HG03039 (cell line): ENCODE measurements at regions not wholly inside any gene's neighbourhood (a gene's known extent, or its start where the extent isn't known, plus 50 kb on each side); places are given as distances from the start of the nearest gene placed in this dataset.
"Not testable (repeated sequence)": the region's sequence is repeated elsewhere in the genome, so short reads cannot be mapped to it uniquely, and the experiment has no call there.

Source experiments
- ATAC-seq: cut with Tn5 transposase; IDR thresholded peaks from one replicate; pipeline ENCODE4 v1.9.1; 2021; ENCODE audit warnings: mild to moderate bottlenecking, moderate library complexity; ENCODE audit not compliant: unreplicated experiment

DNA sequence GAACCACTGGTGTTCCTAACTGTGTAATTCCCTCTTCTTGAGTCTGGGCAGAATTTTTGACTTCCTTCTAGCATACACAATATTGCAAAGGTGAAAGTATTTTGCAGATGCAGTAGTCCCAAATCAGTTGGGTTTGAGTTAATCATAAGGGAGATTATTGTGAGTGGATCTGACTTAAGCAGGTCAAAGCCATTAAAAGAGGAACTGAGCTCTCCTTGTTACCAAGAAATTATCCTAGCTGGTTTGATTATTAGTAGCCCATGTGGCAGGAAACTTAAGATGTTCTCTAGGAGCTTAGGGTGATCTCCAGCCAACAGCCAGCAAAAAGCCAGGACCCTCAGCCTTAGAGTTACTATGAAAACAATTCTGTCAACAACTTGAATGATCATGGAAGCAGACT is 221.8 kb downstream of the RPIA start:
- ATAC-seq, result no peak

DNA sequence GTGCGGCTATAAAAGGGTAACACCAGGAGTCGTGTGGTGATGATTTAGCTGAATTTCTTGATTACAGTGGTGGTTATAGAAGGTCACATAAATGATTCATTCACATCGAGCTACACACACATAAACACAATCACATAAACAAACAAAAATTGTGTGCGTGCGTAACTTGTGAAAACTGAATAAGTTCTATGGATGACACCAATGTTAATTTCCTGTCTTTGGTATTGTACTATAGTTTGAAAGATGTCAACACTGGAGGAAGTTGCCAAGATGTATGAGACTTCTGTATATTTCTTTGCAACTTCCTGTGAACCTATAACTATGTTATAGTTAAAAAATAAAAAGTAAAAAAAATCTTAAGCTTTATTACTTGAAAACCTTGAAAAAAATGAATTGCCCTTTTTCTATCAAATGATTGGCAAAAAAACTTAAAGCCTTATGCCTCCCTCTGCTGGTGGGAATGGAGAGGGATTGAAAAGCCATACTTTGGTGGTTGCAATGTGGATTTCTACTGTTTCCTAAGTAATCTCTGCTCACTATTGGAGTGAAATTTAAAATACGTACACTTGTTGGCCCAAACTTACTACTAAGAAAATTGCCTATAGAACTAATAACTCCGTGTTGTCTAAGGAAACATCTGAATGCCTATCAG is 227.7 kb downstream of the RPIA start:
- ATAC-seq, result no peak

DNA sequence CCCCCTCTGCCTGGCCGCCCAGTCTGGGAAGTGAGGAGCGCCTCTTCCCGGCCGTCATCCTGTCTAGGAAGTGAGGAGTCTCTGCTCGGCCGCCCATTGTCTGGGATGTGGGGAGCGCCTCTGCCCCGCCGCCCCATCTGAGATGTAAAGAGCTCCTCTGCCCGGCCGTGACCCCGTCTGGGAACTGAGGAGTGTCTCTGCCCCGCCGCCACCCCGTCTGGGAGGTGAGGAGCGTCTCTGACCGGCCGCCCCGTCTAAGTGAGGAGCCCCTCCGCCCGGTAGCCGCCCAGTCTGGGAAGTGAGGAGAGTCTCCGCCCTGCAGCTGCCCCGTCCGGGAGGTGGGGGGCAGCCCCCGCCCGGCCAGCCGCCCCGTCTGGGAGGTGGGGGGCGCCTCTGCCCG is 228.9 kb downstream of the RPIA start:
- ATAC-seq, result not testable (repeated sequence)

DNA sequence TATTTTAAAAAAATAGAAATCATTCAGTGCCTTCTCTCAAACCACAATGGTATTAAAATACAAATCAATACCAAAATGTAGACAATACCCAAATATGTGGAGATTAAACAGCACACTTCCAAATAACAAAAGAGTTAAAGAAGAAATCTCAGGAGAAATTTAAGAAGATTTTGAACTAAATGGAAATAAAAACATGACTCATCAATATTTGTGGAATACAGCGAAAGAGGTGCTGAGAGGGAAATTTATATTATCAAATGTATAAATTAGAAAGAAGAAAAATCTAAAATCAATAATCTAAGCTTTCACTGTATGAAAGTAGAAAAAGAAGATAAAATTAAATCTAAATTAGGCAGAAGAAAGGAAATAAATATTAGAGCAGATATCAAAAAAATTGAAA is 233.1 kb downstream of the RPIA start:
- no peak for ATAC-seq

DNA sequence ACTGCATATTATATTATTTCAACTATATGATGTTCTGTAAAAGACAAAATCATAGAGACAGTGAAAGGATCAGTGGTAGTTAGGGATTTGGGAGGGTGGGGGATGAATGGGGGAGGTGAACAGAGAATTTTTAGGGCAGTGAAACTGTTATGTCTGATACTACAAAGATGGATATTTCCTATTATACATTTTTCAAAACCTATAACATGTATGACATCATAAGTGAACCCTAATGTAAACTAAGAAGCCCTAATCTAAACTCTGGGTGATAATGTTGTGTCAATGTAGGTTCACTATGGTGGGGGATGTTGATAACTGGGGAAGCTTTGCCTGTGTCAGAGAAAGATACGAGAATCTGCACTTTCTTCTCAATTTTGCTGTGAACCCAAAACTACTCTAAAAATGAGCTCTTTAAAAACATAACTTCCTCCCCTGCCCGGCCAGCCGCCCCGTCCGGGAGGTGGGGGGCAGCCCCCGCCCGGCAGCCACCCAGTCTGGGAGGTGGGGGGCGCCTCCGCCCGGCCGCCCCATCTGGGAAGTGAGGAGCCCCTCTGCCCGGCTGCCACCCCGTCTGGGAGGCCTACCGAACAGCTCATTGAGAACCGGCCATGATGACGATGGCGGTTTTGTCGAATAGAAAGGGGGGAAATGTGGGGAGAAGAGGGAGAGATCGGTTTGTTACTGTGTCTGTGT is 234.4 kb downstream of the RPIA start:
- ATAC-seq, result no peak

DNA sequence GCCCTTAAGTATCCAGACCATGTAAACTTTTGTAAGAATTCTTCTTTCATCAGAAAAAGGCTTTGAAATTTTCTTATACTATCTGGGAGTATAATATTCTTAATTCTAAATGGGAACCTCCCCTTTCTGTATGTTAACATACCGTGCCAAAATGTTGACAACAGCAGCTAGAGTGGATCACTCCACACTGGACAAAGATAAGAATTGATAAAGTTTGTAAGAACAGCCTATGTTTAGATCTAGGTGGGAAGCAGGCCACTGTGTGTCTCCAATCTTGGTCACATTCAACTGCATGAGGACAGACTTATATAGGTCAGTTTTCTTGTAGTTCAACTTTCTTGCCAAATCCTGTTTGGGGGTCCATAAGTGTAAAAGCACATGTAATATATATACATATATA is 235.7 kb downstream of the RPIA start:
- no peak for ATAC-seq

DNA sequence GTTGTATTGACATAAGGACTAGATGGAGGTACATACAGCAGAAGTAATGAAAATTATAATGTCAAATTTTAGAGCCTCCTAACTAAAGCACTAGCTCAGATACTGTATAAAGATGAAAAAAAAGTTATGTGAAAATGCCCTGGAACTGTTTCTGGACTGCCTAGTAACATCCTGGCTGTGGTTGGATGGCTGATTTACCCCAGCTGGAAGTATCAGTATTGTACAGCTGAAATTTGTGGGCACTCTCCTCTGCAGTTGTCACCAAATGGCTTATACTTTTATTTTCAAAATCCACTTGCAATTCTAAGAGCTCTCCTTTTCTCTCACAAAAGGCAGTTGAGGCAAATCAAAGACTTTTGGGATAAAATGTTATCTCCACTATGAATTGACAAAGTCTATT is 239.2 kb downstream of the RPIA start:
- ATAC-seq, result no peak

DNA sequence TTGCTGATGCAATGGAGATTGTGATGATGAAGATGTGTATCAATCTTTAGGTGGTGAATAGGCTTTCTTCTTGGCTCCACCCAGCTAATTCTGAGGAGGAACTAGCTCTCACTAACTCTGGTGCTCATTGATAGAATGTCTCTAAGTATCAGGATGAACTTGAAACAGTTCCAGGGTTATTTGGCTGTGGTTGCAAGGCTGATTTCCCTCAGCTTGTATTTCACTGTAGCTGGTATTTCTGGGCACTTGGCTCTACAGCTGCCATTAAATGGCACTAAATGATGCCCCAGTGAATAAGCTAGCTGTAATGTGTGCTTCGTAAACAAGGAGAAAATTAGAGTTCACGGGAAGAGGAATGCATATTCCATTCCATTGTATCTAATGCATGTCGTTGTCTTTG is 241.2 kb downstream of the RPIA start:
- ATAC-seq, result no peak

DNA sequence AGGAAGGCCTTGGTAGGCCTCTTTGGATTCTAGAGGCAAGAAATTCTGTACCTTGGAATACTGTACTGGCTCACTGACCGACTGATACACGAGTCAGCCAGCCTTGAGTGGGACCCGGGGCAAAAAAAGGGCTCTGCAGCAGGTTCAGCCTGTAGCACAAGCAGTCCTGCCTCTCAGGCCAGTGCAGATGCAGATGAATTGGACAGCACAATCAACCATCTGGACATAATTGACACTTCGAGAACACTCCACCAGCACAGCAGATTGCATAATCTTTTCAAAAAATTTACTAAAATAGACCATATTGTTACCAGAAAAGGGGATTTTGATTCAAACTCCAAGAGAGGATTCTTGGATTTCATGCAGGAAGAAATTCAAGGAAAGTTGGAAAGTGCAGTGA is 241.6 kb downstream of the RPIA start:
- ATAC-seq, result no peak

DNA sequence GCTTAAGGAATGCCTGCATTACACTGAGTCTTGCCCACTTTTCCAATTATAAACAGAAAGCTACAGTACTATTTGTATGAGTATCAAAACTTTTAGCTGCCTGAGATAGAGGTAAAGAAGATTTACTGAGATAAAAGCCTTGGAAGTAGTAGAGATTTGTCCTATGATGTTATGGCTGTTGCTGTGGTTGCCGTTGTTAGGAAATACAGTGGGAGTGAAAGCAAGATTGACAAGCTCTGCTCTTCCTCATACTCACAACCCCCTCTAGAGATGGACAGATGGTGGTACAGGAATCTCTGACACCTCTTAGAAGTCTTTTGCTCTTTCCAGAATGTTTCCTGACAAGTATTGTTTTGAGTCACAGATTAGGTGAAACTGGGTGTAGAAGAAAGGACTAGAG is 242.5 kb downstream of the RPIA start:
- no peak for ATAC-seq

DNA sequence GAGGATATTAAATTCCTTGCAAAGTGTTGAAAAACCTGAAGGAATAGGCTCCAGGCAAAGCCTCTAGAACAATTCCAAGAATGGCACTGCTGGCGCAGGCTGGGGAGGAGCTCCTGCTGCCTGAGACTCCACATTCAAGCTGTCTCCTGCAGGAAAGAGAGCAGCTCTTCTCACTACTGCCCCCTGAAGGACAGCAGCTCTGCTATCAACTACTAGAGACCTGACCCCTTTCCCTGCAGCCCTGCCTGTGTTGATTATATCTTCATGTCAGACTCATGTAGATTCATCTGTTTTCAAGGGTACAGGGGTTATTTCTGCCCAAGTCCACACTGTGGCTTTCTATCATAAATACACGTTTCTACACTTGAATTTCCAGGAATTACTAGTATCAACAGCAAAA is 249.7 kb downstream of the RPIA start:
- not testable (repeated sequence) for ATAC-seq

DNA sequence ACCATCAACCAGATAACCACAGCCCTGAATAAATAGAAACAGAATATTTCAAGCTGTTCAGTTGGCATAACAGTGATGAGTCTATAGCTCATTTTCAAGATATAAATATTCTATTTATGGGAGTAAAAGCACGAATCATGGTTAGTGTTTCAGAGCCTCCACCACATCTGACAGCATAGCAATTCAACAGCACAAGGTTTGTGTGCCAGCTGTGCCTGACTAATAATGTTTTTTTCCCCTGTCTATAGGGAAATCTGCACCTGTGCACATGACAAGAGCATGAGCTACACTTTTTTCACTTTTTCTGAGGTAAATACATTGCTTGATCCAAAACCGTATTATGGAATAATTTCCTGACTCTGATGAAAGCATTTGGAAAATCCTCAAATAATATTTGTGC is 251.3 kb downstream of the RPIA start:
- ATAC-seq, result no peak

DNA sequence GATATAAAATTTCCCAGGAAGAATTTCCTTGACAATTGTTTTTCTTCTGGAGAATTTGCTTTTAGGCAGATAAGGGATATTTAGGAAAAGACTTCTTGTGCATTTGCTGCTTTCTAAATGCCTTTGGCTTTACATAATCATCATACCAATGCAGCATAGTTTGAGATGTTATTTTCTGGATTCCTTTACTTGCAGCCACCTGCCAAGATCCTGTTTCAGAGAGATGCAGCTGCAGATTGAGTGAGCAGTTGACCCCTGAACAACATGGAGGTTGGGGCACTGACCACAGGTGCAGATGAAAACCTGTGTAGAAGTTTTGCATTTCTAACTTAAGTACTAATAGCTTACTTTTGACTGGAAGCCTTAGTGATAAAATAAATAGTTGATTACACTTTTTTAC is 257.9 kb downstream of the RPIA start:
- ATAC-seq, result no peak

DNA sequence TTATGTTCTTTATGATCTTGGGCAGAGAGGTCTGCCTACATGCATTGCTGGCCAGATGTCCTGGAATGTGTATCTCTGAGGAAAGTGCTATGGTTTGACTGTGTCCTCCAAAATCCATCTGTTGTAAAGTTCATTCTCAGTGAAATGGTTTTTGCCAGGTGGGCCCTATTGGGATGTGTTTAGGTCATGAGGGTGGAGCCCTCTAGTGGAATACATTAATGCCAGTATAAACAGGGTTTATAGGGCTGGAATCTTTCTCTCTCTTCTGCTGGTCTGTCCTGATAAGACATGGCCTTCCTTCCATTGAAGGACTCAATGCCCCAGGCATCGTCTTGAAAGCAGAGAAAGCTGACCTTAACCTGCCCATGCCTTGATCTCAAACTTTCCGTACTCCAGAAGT is 258.5 kb downstream of the RPIA start:
- no peak for ATAC-seq

DNA sequence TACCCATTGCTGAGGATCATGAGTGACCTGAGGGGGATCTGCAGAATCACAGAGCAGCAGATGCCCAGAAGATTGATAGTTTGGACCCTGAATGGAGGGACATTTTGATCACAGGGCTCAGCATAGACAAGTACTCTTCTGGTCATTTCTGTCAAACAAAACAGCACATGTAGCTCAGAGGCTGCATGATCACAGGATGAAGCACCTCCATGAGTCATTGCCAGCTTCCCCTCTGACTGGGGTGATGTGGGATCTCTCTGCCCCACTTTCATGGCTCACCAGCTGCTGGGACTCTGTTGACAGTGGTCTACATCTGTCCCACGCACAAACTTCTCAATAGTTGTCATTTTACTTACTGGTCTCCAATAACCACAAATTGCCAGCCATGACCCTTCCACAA is 264.1 kb downstream of the RPIA start:
- no peak for ATAC-seq

DNA sequence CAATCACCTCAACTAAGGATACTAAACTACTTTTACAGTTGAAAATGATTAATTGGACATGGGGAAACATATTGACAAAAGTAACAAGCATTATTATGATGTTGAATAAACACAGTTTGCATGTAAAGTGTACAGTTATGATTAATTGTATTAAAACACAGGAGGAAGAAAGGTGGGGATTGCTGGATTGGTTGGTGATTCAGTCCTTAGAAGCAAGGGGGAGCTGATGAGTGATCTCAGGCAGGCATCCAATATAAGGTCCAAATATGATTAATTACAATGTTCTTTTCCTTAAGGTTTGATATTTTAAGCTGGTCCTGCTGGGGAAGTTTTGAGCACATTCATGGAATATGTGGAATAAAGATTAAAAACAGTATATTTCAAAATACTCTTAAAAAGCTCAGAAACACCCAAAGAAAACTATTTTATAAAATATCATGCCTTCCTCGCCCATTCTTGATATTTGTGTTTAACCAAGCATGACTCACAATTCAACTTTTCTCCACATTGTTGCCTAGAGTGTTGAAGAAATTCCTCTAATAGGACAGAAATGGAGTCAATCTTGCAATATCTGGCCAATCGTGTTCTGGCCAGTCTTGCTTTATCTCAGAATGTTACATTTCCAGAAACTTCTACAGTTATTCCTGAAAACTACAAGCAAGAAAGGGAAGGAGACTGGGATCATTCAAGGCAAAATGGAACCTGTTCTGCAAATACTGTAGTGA is 268.2 kb downstream of the RPIA start:
- no peak for ATAC-seq

DNA sequence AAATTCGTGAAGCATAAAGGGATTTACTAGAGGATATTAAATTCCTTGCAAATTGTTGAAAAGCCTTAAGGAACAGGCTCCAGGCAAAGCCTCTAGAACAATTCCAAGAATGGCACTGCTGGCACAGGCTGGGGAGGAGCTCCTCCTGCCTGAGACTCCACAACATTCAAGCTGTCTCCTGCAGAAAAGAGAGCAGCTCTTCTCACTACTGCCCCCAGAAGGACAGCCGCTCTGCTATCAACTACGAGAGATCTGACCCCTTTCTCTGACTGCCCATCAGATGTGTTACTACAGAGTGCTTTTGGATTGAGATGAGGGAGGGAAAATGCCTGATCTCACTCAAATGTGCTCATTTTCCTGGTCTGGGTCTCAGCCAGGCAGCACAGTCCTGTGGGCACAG is 269.9 kb downstream of the RPIA start:
- not testable (repeated sequence) for ATAC-seq

DNA sequence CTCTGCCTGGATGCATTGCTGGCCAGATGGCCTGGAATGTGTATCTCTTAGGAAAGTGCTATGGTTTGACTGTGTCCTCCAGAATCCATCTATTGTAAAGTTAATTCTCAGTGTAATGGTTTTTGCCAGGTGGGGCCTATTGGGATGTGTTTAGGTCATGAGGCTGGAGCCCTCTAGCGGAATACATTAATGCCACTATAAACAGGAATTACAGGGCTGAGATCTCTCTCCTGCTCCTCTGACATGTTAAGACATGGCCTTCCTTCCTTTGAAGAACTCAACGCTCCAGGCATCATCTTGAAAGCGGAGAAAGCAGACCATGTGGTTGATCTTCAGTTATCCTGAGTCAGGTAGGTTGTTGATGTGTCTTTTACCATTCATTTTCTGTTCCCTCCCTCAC is 276.4 kb downstream of the RPIA start:
- no peak for ATAC-seq

DNA sequence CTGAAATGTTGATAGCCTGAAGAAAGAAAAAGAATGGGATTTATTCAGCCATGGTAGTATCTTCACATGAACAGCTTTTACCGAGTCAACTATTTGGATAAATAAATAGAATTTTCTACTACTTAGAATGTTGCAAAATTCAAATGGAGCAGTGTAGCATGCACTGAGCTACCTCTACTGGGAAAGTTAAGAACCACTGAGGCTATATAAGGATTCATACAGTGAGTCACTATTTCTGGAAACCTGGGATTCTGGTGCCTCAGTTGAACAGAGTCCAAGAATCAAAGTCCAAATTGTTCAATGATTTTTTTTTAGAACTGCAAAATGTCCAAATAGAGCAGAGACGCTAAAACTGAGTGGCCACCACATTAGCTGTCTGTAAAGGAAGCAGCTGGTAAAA is 286.5 kb downstream of the RPIA start:
- not testable (repeated sequence) for ATAC-seq

DNA sequence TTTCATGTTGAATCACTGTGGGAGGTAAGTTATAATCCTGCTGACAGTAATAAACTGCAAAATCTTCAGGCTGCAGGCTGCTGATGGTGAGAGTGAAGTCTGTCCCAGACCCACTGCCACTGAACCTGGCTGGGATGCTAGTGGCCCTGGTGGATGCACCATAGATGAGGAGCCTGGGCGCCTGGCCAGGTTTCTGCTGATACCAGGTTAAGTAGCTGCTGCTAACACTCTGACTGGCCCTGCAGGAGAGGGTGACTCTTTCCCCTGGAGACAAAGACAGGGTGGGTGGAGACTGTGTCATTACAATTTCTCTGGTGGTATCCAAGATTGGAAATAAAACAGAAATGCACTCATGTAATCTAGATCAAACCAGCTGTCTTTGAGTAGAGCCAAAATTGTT is 287.0 kb downstream of the RPIA start:
- ATAC-seq, result not testable (repeated sequence)

DNA sequence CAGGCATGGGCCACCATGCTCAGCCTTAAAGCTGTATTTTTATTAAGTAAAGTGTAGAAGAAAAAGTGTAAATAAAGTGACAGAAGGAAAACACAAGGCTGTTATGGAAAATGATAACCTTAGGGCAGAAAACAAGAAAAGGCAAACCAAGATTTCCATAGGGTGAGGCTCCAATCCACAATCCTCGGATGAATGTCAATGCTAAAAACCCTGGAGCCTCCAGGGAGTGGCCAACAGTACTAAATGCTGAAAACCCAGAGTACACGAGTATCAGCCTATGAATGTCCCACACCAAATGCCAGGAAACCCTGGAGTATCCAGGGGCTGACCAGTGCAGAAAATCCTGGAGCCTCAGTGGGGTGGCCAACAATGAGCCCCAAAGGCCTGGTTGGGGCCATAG is 292.6 kb downstream of the RPIA start:
- ATAC-seq, result not testable (repeated sequence)

DNA sequence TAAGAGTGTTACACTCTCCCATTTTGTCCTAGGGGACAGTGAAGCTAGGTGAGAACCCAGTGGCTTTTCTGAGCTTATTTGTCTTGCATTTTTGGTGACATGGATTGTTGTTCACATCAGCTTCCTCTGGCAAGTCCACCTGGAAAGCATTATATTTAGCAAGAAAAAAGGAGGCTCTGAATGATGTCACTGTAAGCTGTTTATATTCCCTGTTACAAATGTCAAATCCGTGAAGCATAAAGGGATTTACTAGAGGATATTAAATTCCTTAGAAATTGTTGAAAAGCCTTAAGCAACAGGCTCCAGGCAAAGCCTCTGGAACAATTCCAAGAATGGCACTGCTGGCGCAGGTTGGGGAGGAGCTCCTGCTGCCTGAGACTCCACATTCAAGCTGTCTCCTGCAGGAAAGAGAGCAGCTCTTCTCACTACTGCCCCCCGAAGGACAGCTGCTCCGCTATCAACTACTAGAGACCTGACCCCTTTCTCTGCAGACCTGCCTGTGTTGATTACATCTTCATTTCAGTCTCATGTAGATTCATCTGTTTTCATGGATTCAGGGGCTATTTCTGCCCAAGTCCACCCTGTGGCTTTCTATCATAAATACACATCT is 295.4 kb downstream of the RPIA start:
- ATAC-seq, result not testable (repeated sequence)
